ENCODE measurements at regions not wholly inside any gene's neighbourhood (a gene's known extent, or its start where the extent isn't known, plus 50 kb on each side); places are given as distances from the start of the nearest gene placed in this dataset.

- H3K14ac ChIP-seq (ENCODE audit: insufficient read length): no peak overlapping the region
- no peak overlapping the region for H2BK20ac ChIP-seq (ENCODE audit: low read length)
- 0 out of 2 replicates have a peak overlapping the region, but pooled peaks have one; percentile 30 for H2BK12ac ChIP-seq (ENCODE audit: low read depth, low read length)
- no peak overlapping the region for H3K4me3 ChIP-seq (ENCODE audit: extremely low read depth in 1 of 4, insufficient read depth in 2 of 4, low read depth in 3 of 4, low read length in 4 of 4)
- peaks cover 0 to 6% (median 0%) of the 10 kb centered on the region in 4 experiments; a peak in 1 of 8 replicates for H3K36me3 ChIP-seq (ENCODE audit: control insufficient read depth in 2 of 4, insufficient read depth in 4 of 4, low read length in 3 of 4)
- POLR2A ChIA-PET (ENCODE audit: partially characterized antibody): interaction anchor here (0.6 kb wide), 1 partner anchor 30 kb away, joined by 3 read pairs; no protein-coding TSS in a partner anchor
- H2BK120ac ChIP-seq (replicated peaks; ENCODE audit: low read depth, low read length): no peak overlapping the region
- H4K20me1 ChIP-seq (replicated peaks in 1 of 2; ENCODE audit: control insufficient read depth in 1 of 2, insufficient read depth in 2 of 2, low read length in 2 of 2): peaks cover 0 to 2% of the 10 kb centered on the region in 2 experiments
- H3K23me2 ChIP-seq (ENCODE audit: low read depth, low read length): peaks cover 15% of the 10 kb centered on the region; the same call in 1 of the 2 replicates
- no peaks in the 10 kb centered on the region for H3K79me2 ChIP-seq (ENCODE audit: control insufficient read depth in 1 of 2, insufficient read depth in 2 of 2, low read length in 2 of 2)
- H4K91ac ChIP-seq (replicated peaks; ENCODE audit: insufficient read length, low read length): no peak overlapping the region
- no peak overlapping the region for H3K56ac ChIP-seq (replicated peaks; ENCODE audit: insufficient read length, low read depth, low read length)
- no peak overlapping the region for H2BK5ac ChIP-seq (ENCODE audit: low read depth, low read length)
- FAIRE-seq (no peak), DNase-seq (ENCODE audit: low read depth in 1 of 2, low spot score in 2 of 2) (no peak)
- no peak overlapping the region for H3K18ac ChIP-seq (ENCODE audit: extremely low read depth, low read length)
- no peak overlapping the region for H4K5ac ChIP-seq (ENCODE audit: insufficient read length, low read depth, low read length)
- 72% methylated on average over 4 of the region's 4 CpGs; no CpG with 5 or more reads in 1 of the 2 experiments for WGBS, 2 experiments (ENCODE audit: extremely low coverage in 1 of 2, insufficient coverage in 1 of 2, insufficient read length in 1 of 2, insufficient replicate concordance in 2 of 2, low coverage in 1 of 2, low lambda C conversion rate in 2 of 2, missing lambda C conversion rate in 1 of 2)
- H4K8ac ChIP-seq (ENCODE audit: extremely low read depth, insufficient read depth, low read length): no peak overlapping the region
- no peak overlapping the region for H3K27ac ChIP-seq (ENCODE audit: low read depth, low read length)
- H3K4me2 ChIP-seq (ENCODE audit: insufficient read depth in 1 of 2, low read depth in 2 of 2, low read length in 2 of 2): peak overlapping the region in 1 of 2 experiments; percentile 94; a peak in 1 of 4 replicates
- H3K23ac ChIP-seq (ENCODE audit: insufficient read length): no peak overlapping the region
- no peak overlapping the region for H2BK15ac ChIP-seq (ENCODE audit: low read length)
- peaks cover 0 to 18% (median 11%) of the 10 kb centered on the region in 4 experiments; a peak in 6 of 7 replicates for H3K27me3 ChIP-seq (replicated peaks in 1 of 4; ENCODE audit: control insufficient read depth in 3 of 4, extremely low read depth in 1 of 4, insufficient read depth in 3 of 4, low read length in 3 of 4)
- H3K9me3 ChIP-seq (ENCODE audit: insufficient read depth in 2 of 2, low read depth in 1 of 2, low read length in 1 of 2): no peaks in the 10 kb centered on the region
- H3K79me1 ChIP-seq (ENCODE audit: low read depth, low read length): no peaks in the 10 kb centered on the region
- H3K4me1 ChIP-seq (replicated peaks in 1 of 4; ENCODE audit: control insufficient read depth in 3 of 4, insufficient read depth in 4 of 4, low read length in 3 of 4): peaks cover 0 to 6% (median 3%) of the 10 kb centered on the region in 4 experiments; a peak in 4 of 7 replicates
- H3K4ac ChIP-seq (replicated peaks; ENCODE audit: insufficient read length, low read depth, low read length): no peak overlapping the region
- no peak overlapping the region for H2AK5ac ChIP-seq (ENCODE audit: low read depth, low read length)
- H2AFZ ChIP-seq (ENCODE audit: low read length): no peak overlapping the region
- no peak overlapping the region for H3K9ac ChIP-seq (replicated peaks in 1 of 4; ENCODE audit: extremely low read depth in 1 of 4, low read depth in 3 of 4, low read length in 3 of 4)
- CTCF ChIA-PET (ENCODE audit: partially characterized antibody): interaction anchor here (0.6 kb wide), 1 partner anchor 408 kb away, joined by 3 read pairs; no protein-coding TSS in a partner anchor
- no peak for TF ChIP-seq TEAD4 (IDR thresholded peaks at IDR 0.05; ENCODE audit: low read depth, low read length)
- no peak for TF ChIP-seq KDM1A (IDR thresholded peaks at IDR 0.05; ENCODE audit: borderline replicate concordance, low read length)
- TF ChIP-seq ATF2 (IDR thresholded peaks at IDR 0.05; ENCODE audit: low read length): no peak
- TF ChIP-seq ATF3 (IDR thresholded peaks at IDR 0.05; ENCODE audit: insufficient read depth, low read depth, low read length): no peak
- TF ChIP-seq CHD2 (IDR thresholded peaks at IDR 0.05; ENCODE audit: low read length): no peak
- no peak for TF ChIP-seq CTBP2 (IDR thresholded peaks at IDR 0.05; ENCODE audit: borderline replicate concordance, insufficient read depth, insufficient read length, low read length)
- TF ChIP-seq SP2 (IDR thresholded peaks at IDR 0.05; ENCODE audit: low read length): no peak
- no peak for TF ChIP-seq USF2 (IDR thresholded peaks at IDR 0.05; ENCODE audit: low read length)
- TF ChIP-seq FOSL1 (IDR thresholded peaks at IDR 0.05; ENCODE audit: insufficient read depth, low read depth, low read length): no peak
- no peak for TF ChIP-seq NANOG (IDR thresholded peaks at IDR 0.05; ENCODE audit: insufficient read depth, low read depth, low read length, poor library complexity, severe bottlenecking)
These were observed 278.7 kb upstream of the NEBL start for GRCh38 chr10:21175797-21176196.
